ENCODE measurements at regions not wholly inside any gene's neighbourhood (a gene's known extent, or its start where the extent isn't known, plus 50 kb on each side); places are given as distances from the start of the nearest gene placed in this dataset.

- DNase-seq (ENCODE audit: insufficient read length) (no peak), FAIRE-seq (peak; percentile 36)
- TF ChIP-seq TAF1 (IDR thresholded peaks at IDR 0.05; ENCODE audit: borderline replicate concordance, low read depth, low read length) (no peak), POLR2AphosphoS5 (IDR thresholded peaks at IDR 0.05; ENCODE audit: low read depth, low read length) (no peak), POLR2A (IDR thresholded peaks at IDR 0.05; ENCODE audit: low read depth, low read length) (no peak)
Measured at GRCh38 chr6:148693882-148694484, 52.8 kb upstream of the UST start.

Data from GM12892 (cell line).